Heart left ventricle (tissue), 16 donors: ENCODE measurements at regions not wholly inside any gene's neighbourhood (a gene's known extent, or its start where the extent isn't known, plus 50 kb on each side); places are given as distances from the start of the nearest gene placed in this dataset.
"Not testable (repeated sequence)": the region's sequence is repeated elsewhere in the genome, so short reads cannot be mapped to it uniquely, and the experiment has no call there.

Experiments
- ATAC-seq, 4 donors: fragments of 200-7000 bp; cut with Tn5 transposase; one replicate each; pipeline ENCODE4 v1.9.1; 2020 to 2022; ENCODE audit warnings: moderate library complexity in 4 of 4, mild to moderate bottlenecking in 3 of 4, moderate number of reproducible peaks in 1 of 4
- DNase-seq, 5 donors: peaks; one replicate each; pipeline ENCODE4 v3.0.0-alpha.2; 2020
- H3K27ac ChIP-seq, 12 donors: fragments of 200-600 bp; sonication (generic) in 4 of 12; one replicate each; pipeline versions ENCODE4 v1.5.0 to v1.8.0; 2016 to 2022; ENCODE audit warnings: mild to moderate bottlenecking in 2 of 12
- H3K27me3 ChIP-seq, 9 donors: fragments of 200-600 bp; sonication (generic) in 2 of 9; one replicate each; pipeline versions ENCODE4 v1.5.1 to v1.8.0; 2016 to 2022; ENCODE audit warnings: mild to moderate bottlenecking in 3 of 9
- H3K36me3 ChIP-seq, 9 donors: fragments of 200-600 bp; sonication (generic) in 2 of 9; one replicate each; pipeline versions ENCODE4 v1.5.0 to v1.8.0; 2018 to 2022; ENCODE audit warnings: mild to moderate bottlenecking in 2 of 9
- H3K4me1 ChIP-seq, 12 donors: fragments of 200-600 bp; sonication (generic) in 4 of 12; one replicate each; pipeline versions ENCODE4 v1.5.0 to v1.8.0; 2016 to 2022; ENCODE audit warnings: mild to moderate bottlenecking in 3 of 12
- H3K4me3 ChIP-seq, 12 donors: fragments of 200-600 bp; sonication (generic) in 4 of 12; one replicate each; pipeline versions ENCODE4 v1.5.0 to v1.8.0; 2017 to 2022; ENCODE audit warnings: mild to moderate bottlenecking in 9 of 12, moderate library complexity in 4 of 12
- H3K9me3 ChIP-seq, 12 donors: fragments of 200-600 bp; sonication (generic) in 4 of 12; one replicate each; pipeline versions ENCODE4 v1.5.0 to v1.8.0; 2016 to 2022; ENCODE audit warnings: mild to moderate bottlenecking in 1 of 12
- POLR2A ChIP-seq, 2 donors: fragments of 450-650 bp; IDR thresholded peaks; one replicate each; pipeline ENCODE4 v1.6.1; 2017; ENCODE audit warnings: antibody characterized with exemption in 2 of 2, mild to moderate bottlenecking in 2 of 2, moderate library complexity in 2 of 2
- WGBS, 4 donors: extraction: QIAGEN DNeasy Blood & Tissue Kit in 2 of 4; methylation state at CpG; one replicate each; pipeline versions ENCODE4 v1.1.5 to v1.1.7; 2013 to 2018; 5-methylcytosine and 5-hydroxymethylcytosine counted together
- intact Hi-C, 10 donors: fragments of 100-400 bp; cut with DNase I; formaldehyde crosslinking; loops; one replicate each; pipeline versions ENCODE4 v1.11.1 to v1.14.2; 2022
- TF ChIP-seq, protein P1 (sequence below), 12 donors: fragments of 200-600 bp; sonication (generic) in 4 of 12; IDR thresholded peaks; one replicate each; pipeline versions ENCODE4 v1.5.0 to v1.8.0; 2018 to 2022; ENCODE audit warnings: antibody characterized with exemption in 12 of 12, mild to moderate bottlenecking in 5 of 12
- donor health status: ischemic (EF 13 %, LVEDD 7.1; RV severe dilation, severe dysfunction).
- donor health status: healthy with polysubstance abuse.
- donor health status: DM: no; HTN: yes; CAD: no.
- donor health status: DM: no; HTN: no; CAD: no.
- donor health status: ischemic (EF 25% LVEDD 6.9; RV normal size, moderate dysfunction).
- donor health status: ischemic (EF 25% LVEDD 5.7; RV mildly dilated, moderate dysfunction).
- donor health status: healthy.
- donor health status: DM: yes; HTN: yes; CAD: no.
- donor health status: ischemic (EF 35%, LVEDD 5.7; RV mildly dilated, moderate dysfunction).
- donor health status: nonischemic (EF 11% LVEDD 7.7; RV severe dilation, severe dysfunction).
- donor health status: DM: yes; HTN: yes; CAD: no.
- donor health status: PGD.
- donor health status: ischemic (EF 29% LVEDD 5.4; RV normal size, mild dysfunction).
- donor health status: nonischemic (EF 23%, LVEDD 6.1; RV moderate dilation, normal function).

DNA sequence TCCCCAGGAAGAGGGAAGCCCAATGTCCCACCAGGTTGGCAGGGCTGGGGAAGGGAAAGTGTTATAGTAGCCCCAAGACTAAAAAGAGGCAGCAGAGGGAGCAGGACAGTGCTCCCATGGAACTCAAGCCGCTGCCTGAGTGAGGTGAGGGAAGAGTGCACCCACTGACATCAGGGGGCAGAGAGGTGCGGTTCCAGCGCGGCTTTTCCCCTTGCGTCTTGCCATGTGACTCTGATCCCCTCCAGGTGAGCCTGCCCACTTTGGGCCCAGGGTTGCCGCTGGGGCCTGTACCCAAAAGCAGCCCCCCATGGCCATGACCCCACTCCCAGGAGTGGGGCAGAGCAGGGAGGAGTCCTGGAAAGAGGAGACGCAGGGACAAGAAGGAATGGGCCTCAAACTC is 136.3 kb upstream of the KCTD7 start:
- H3K4me1 ChIP-seq: peaks cover 0 to 21% (median 10%) of the 10 kb centered on the region in 12 donors
- not testable (repeated sequence) for H3K36me3 ChIP-seq, H3K27me3 ChIP-seq, H3K9me3 ChIP-seq, DNase-seq, ATAC-seq
- H3K27ac ChIP-seq: peak overlapping the region in 8 of 12 donors; percentile 81 to 97 (median 92)
- intact Hi-C loops: loop anchor here in 3 of 10 donors (5.0 to 10.0 kb wide), 3 partner anchors 348 to 352 kb away; no protein-coding TSS in a partner anchor
- H3K4me3 ChIP-seq: peak overlapping the region in 10 of 12 donors; percentile 52 to 93 (median 70)
- WGBS, 4 donors: 81 to 93% (median 92%) methylated on average over 3 to 7 of the region's 7 CpGs

DNA sequence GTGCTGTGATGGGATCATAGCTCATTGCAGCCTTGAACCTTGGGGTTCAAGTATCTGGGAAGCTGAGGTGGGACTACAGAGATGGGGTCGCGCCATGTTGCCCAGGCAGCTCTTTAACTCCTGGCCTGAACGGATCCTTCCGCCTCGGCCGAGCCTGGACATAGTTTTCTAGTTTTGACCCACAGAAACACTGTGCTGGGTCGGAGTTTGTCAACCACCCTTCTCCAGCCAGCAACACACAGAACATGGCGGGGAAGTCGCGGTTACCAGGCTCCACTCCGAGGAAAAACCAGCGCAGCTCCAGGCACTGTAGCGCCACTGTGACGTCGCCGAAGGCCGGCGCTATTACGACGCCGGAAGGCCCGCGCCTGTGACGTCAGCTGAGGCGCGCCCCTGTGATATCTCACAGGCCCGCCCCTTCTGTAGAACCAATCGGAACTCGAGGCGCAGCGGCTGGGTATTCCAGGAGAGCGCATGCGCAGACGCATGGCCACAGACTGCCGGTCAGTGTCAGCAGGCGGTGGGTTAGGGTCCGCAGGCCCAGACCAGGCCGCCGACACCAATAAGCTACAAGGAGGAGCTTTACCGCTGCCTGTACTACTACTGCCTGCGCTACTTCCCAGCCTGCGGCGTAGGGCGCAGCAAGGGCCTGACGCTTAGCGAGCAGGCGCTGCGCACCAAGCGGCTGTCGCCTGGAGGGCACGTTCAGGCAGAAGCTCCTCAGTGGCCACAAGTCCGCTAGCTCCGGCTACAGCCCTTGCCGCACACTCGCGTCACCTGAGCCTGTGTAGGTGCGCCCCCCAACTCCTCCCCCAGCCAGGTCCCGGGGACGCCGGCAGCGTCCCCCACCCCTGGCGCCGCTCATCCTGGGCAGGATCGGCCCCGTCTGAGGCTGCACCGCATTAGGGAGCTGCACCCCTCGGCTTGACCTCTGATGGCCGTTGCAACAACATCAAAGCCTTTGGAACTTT is 135.2 kb upstream of the KCTD7 start:
- no peaks in the 10 kb centered on the region for H3K9me3 ChIP-seq
- ATAC-seq (peak; percentile 98 to 99 (median 98)), DNase-seq (peak; percentile 98 to 99 (median 98))
- peak overlapping the region; percentile 81 to 97 (median 92) for H3K27ac ChIP-seq
- WGBS, 4 donors: 0 to 1% (median 0%) methylated on average over 43 to 68 of the region's 68 CpGs
- peak overlapping the region; percentile 33 to 93 (median 68) for H3K4me3 ChIP-seq
- TF ChIP-seq POLR2A (IDR thresholded peaks at IDR 0.05): peak; percentile 65 to 97
- TF ChIP-seq, protein P1, sequence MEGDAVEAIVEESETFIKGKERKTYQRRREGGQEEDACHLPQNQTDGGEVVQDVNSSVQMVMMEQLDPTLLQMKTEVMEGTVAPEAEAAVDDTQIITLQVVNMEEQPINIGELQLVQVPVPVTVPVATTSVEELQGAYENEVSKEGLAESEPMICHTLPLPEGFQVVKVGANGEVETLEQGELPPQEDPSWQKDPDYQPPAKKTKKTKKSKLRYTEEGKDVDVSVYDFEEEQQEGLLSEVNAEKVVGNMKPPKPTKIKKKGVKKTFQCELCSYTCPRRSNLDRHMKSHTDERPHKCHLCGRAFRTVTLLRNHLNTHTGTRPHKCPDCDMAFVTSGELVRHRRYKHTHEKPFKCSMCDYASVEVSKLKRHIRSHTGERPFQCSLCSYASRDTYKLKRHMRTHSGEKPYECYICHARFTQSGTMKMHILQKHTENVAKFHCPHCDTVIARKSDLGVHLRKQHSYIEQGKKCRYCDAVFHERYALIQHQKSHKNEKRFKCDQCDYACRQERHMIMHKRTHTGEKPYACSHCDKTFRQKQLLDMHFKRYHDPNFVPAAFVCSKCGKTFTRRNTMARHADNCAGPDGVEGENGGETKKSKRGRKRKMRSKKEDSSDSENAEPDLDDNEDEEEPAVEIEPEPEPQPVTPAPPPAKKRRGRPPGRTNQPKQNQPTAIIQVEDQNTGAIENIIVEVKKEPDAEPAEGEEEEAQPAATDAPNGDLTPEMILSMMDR (IDR thresholded peaks at IDR 0.05): peak in 7 of 12 donors; percentile 13 to 40 (median 23)
- intact Hi-C loops: loop anchor here in 3 of 10 donors (5.0 to 10.0 kb wide), 3 partner anchors 349 to 351 kb away; no protein-coding TSS in a partner anchor
- H3K4me1 ChIP-seq: peaks cover 0 to 21% (median 10%) of the 10 kb centered on the region in 12 donors
- peaks cover 0 to 3% (median 0%) of the 10 kb centered on the region in 9 donors for H3K36me3 ChIP-seq
- H3K27me3 ChIP-seq: no peaks in the 10 kb centered on the region

DNA sequence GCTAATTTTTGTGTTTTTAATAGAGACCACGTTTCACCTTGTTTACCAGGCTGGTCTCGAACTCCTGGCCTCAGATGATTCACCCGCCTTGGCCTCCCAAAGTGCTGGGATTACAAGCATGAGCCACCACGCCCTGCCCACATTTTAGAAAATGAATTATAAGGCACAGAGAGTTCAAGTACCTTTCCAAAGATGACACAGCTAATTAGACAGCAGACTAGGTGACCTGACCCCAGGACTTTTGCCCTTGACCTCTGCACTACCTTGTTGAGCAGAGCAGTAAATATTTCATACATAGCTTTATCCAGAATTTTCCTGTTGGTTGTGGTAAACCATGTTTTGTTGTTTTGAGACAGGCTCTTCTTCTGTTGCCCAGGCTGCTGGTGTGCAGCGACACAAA is 131.3 kb upstream of the KCTD7 start:
- DNase-seq (no peak), ATAC-seq (no peak)
- Histone ChIP-seq H3K4me3 (no peak overlapping the region), H3K27me3 (no peaks in the 10 kb centered on the region), H3K27ac (no peak overlapping the region), H3K9me3 (no peaks in the 10 kb centered on the region), H3K4me1 (peaks cover 0 to 21% (median 8%) of the 10 kb centered on the region in 12 donors), H3K36me3 (peaks cover 0 to 3% (median 0%) of the 10 kb centered on the region in 9 donors)
- TF ChIP-seq, protein P1 (IDR thresholded peaks at IDR 0.05): no peak
- TF ChIP-seq POLR2A (IDR thresholded peaks at IDR 0.05): no peak
- 89 to 94% (median 91%) methylated on average over 5 of the region's 5 CpGs for WGBS, 4 donors
- intact Hi-C loops: loop anchor here in 1 of 10 donors (10.0 kb wide), 2 partner anchors 347 to 353 kb away; no protein-coding TSS in a partner anchor

- intact Hi-C loops: no loop called here
- Histone ChIP-seq H3K4me3 (no peak overlapping the region), H3K27ac (no peak overlapping the region), H3K36me3 (peaks cover 0 to 3% (median 0%) of the 10 kb centered on the region in 9 donors), H3K9me3 (no peaks in the 10 kb centered on the region), H3K27me3 (peaks cover 0 to 5% (median 0%) of the 10 kb centered on the region in 9 donors), H3K4me1 (peaks cover 0 to 4% (median 0%) of the 10 kb centered on the region in 12 donors)
- TF ChIP-seq POLR2A (IDR thresholded peaks at IDR 0.05): no peak
- TF ChIP-seq, protein P1 (IDR thresholded peaks at IDR 0.05): no peak
- ATAC-seq (no peak), DNase-seq (no peak)
- WGBS, 4 donors: 87 to 99% (median 94%) methylated on average over 3 of the region's 3 CpGs
Measured at GRCh38 chr7:66500087-66500486, 128.6 kb upstream of the KCTD7 start.
